A549 (cell line): ENCODE measurements at regions not wholly inside any gene's neighbourhood (a gene's known extent, or its start where the extent isn't known, plus 50 kb on each side); places are given as distances from the start of the nearest gene placed in this dataset.

ENCODE experiments used
- ATAC-seq, 2 experiments: fragments of 200-7000 bp in 1 of 2; fragments of >200 bp in 1 of 2; cut with Nextera tagmentation in 1 of 2; cut with Tn5 transposase in 1 of 2; 3 replicates each; pipeline versions ENCODE4 v1.8.0 to v1.9.1; 2018 to 2020; ENCODE audit warnings: mild to moderate bottlenecking in 1 of 2, moderate library complexity in 1 of 2
- CTCF ChIA-PET: fragments of 300-600 bp; sonication (Branson Sonifier 250); formaldehyde crosslinking; extraction: SDS; loops from one replicate; lab custom pipeline; 2021; ENCODE audit warnings: antibody characterized with exemption, inconsistent platforms; lab: Yijun Ruan, JAX
- POLR2A ChIA-PET: fragments of 350-600 bp; formaldehyde crosslinking; extraction: SDS; loops from one replicate; lab custom pipeline; 2021; ENCODE audit warnings: antibody characterized with exemption, inconsistent platforms; lab: Yijun Ruan, JAX
- DNase-seq, 2 experiments: peaks; one replicate each; pipeline versions ENCODE4 v3.0.0 to v3.0.0-alpha.2; 2011 to 2016; ENCODE audit warnings: low read depth in 1 of 2, low spot score in 1 of 2
- FAIRE-seq: peaks from 2 replicates; lab custom pipeline; 2011; peaks lifted over from hg19 to GRCh38; lab: Jason Lieb, UNC
- H3K27ac ChIP-seq, 2 experiments: fragments of >200 bp; sonication (Bioruptor Twin); formaldehyde crosslinking; 3 replicates each; pipeline ENCODE4 v1.5.1; 2016 to 2017
- H3K4me1 ChIP-seq: fragments of >200 bp; sonication (Bioruptor Twin); formaldehyde crosslinking; 3 replicates; pipeline ENCODE4 v1.6.1; 2016
- H3K4me2 ChIP-seq: fragments of >200 bp; sonication (Bioruptor Twin); formaldehyde crosslinking; 3 replicates; pipeline ENCODE4 v1.6.1; 2016
- H3K4me3 ChIP-seq: fragments of >200 bp; sonication (Bioruptor Twin); formaldehyde crosslinking; 3 replicates; pipeline ENCODE4 v1.5.1; 2016
- H3K9me3 ChIP-seq: fragments of >200 bp; sonication (Bioruptor Twin); formaldehyde crosslinking; 3 replicates; pipeline ENCODE4 v1.6.1; 2016
- ATOH8 ChIP-seq: fragments of 250-450 bp; sonication (Bioruptor Pico); IDR thresholded peaks from 2 replicates; pipeline ENCODE4 v1.5.0; 2020; ENCODE audit warnings: low read depth, mild to moderate bottlenecking, moderate library complexity
- CTCF ChIP-seq: fragments of >200 bp; sonication (Bioruptor Twin); formaldehyde crosslinking; IDR thresholded peaks from 3 replicates; pipeline ENCODE4 v1.5.1; 2016
- ESRRA ChIP-seq: fragments of 150-350 bp; IDR thresholded peaks from 2 replicates; pipeline ENCODE4 v1.6.1; 2014; ENCODE audit warnings: mild to moderate bottlenecking, low read length, borderline replicate concordance
- FOSL2 ChIP-seq, 2 experiments: fragments of 450-650 bp in 1 of 2; fragments of >200 bp in 1 of 2; sonication (Bioruptor Twin) in 1 of 2; formaldehyde crosslinking; IDR thresholded peaks; 2 replicates each; pipeline versions ENCODE4 v1.5.0 to v1.6.1; 2016 to 2020; ENCODE audit warnings: mild to moderate bottlenecking in 1 of 2, moderate library complexity in 1 of 2
- GATA3 ChIP-seq: IDR thresholded peaks from 2 replicates; pipeline ENCODE4 v1.6.1; 2012; ENCODE audit warnings: borderline replicate concordance
- HMGXB4 ChIP-seq: fragments of 250-450 bp; sonication (Bioruptor Pico); IDR thresholded peaks from 2 replicates; pipeline ENCODE4 v1.5.0; 2021; ENCODE audit warnings: mild to moderate bottlenecking, moderate library complexity, borderline replicate concordance
- HOXA7 ChIP-seq: fragments of 250-450 bp; sonication (Bioruptor Pico); IDR thresholded peaks from 2 replicates; pipeline ENCODE4 v1.5.0; 2020; ENCODE audit warnings: mild to moderate bottlenecking, moderate library complexity
- HOXB13 ChIP-seq: fragments of 250-450 bp; sonication (Bioruptor Pico); IDR thresholded peaks from 2 replicates; pipeline ENCODE4 v1.5.0; 2020; ENCODE audit warnings: low read depth, mild to moderate bottlenecking, moderate library complexity
- HOXB5 ChIP-seq: fragments of 250-450 bp; sonication (Bioruptor Pico); IDR thresholded peaks from 2 replicates; pipeline ENCODE4 v1.5.0; 2020; ENCODE audit warnings: mild to moderate bottlenecking, moderate library complexity
- JUN ChIP-seq, 2 experiments: fragments of >200 bp; sonication (Bioruptor Twin); formaldehyde crosslinking; IDR thresholded peaks; 2 replicates in 1 of 2; 3 replicates in 1 of 2; pipeline ENCODE4 v1.6.1; 2016 to 2017
- KDM1A ChIP-seq: fragments of 200-600 bp; sonication (generic); IDR thresholded peaks from 2 replicates; pipeline ENCODE4 v1.6.1; 2016; ENCODE audit warnings: low read depth, mild to moderate bottlenecking
- MAFK ChIP-seq: fragments of 450-650 bp; IDR thresholded peaks from 2 replicates; pipeline ENCODE4 v1.6.1; 2014; ENCODE audit not compliant: partially characterized antibody
- MYC ChIP-seq: IDR thresholded peaks from 2 replicates; pipeline ENCODE4 v1.6.1; 2012; ENCODE audit warnings: mild to moderate bottlenecking, inconsistent platforms, low read length, improper control_type of control experiment, borderline replicate concordance
- NR3C1 ChIP-seq: fragments of >200 bp; sonication (Bioruptor Twin); formaldehyde crosslinking; IDR thresholded peaks from 3 replicates; pipeline ENCODE4 v1.6.1; 2017
- PBX3 ChIP-seq: IDR thresholded peaks from 2 replicates; pipeline ENCODE4 v1.6.1; 2012
- POLR2A ChIP-seq: IDR thresholded peaks from 2 replicates; pipeline ENCODE4 v1.6.1; 2012; ENCODE audit warnings: mild to moderate bottlenecking, low read length
- POLR2AphosphoS2 ChIP-seq: conservative IDR thresholded peaks from 2 replicates; pipeline ENCODE4 v1.6.1; 2012; ENCODE audit warnings: low read length, improper control_type of control experiment, inconsistent platforms
- RAD21 ChIP-seq, 2 experiments: fragments of >200 bp in 1 of 2; sonication (Bioruptor Twin) in 1 of 2; formaldehyde crosslinking in 1 of 2; IDR thresholded peaks in 1 of 2; conservative IDR thresholded peaks in 1 of 2; 2 replicates in 1 of 2; 3 replicates in 1 of 2; pipeline ENCODE4 v1.6.1; 2012 to 2018; ENCODE audit warnings: inconsistent platforms in 1 of 2
- RFX5 ChIP-seq: fragments of 450-650 bp; IDR thresholded peaks from 2 replicates; pipeline ENCODE4 v1.7.1; 2014; ENCODE audit warnings: antibody characterized with exemption, mild to moderate bottlenecking, moderate library complexity
- RNF2 ChIP-seq: fragments of 200-600 bp; sonication (generic); IDR thresholded peaks from 2 replicates; pipeline ENCODE4 v1.6.1; 2016; ENCODE audit warnings: low read depth, mild to moderate bottlenecking, antibody characterized with exemption, moderate library complexity, borderline replicate concordance
- TFCP2L1 ChIP-seq: fragments of 250-450 bp; sonication (Bioruptor Pico); IDR thresholded peaks from 2 replicates; pipeline ENCODE4 v1.5.0; 2021; ENCODE audit warnings: mild to moderate bottlenecking
- ZC3H11A ChIP-seq: fragments of 450-650 bp; IDR thresholded peaks from 2 replicates; pipeline ENCODE4 v1.6.1; 2014; ENCODE audit warnings: antibody characterized with exemption, mild to moderate bottlenecking
- ZNF302 ChIP-seq: fragments of 250-450 bp; sonication (Bioruptor Pico); IDR thresholded peaks from 2 replicates; pipeline ENCODE4 v1.9.0; 2021; ENCODE audit warnings: inconsistent platforms, mild to moderate bottlenecking, moderate library complexity
- ZSCAN20 ChIP-seq: fragments of 250-450 bp; sonication (Bioruptor Pico); IDR thresholded peaks from 2 replicates; pipeline ENCODE4 v1.8.0; 2022; ENCODE audit warnings: mild to moderate bottlenecking, moderate library complexity
- WGBS: methylation state at CpG from one replicate; pipeline ENCODE4 v1.1.6; 2017; ENCODE audit errors: missing lambda C conversion rate; 5-methylcytosine and 5-hydroxymethylcytosine counted together
- TF ChIP-seq, protein P1 (sequence below): fragments of >200 bp; sonication (Bioruptor Twin); formaldehyde crosslinking; IDR thresholded peaks from 3 replicates; pipeline ENCODE4 v1.6.1; 2016
- TF ChIP-seq, protein P2 (sequence below): fragments of 150-350 bp; IDR thresholded peaks from 2 replicates; pipeline ENCODE4 v1.6.1; 2014; ENCODE audit warnings: low read depth, mild to moderate bottlenecking, low read length

GRCh38 chr3:110093812-110094401, 756.6 kb upstream of the DPPA4 start:
- CTCF ChIA-PET = no interaction called here
- no peak for DNase-seq
- H3K4me2 ChIP-seq = no peak overlapping the region
- no peaks in the 10 kb centered on the region for H3K4me1 ChIP-seq
- TF ChIP-seq ZNF302 = no peak
- no peak for TF ChIP-seq POLR2AphosphoS2
- no peak for TF ChIP-seq RAD21 (conservative IDR thresholded peaks at IDR 0.05 in 1 of 2, IDR thresholded peaks at IDR 0.05 in 1 of 2)
- TF ChIP-seq ZSCAN20 (CRISPR knock-in tag) = no peak
- no peak for TF ChIP-seq PBX3
- no peak for TF ChIP-seq RNF2
- TF ChIP-seq HOXB5 (CRISPR knock-in tag) = no peak
- H3K4me3 ChIP-seq = no peak overlapping the region
- FAIRE-seq = no peak
- ATAC-seq = no peak
- H3K27ac ChIP-seq = no peak overlapping the region
- POLR2A ChIA-PET = no interaction called here
- H3K9me3 ChIP-seq = peaks cover 4% of the 10 kb centered on the region; the same call in 1 of the 3 replicates

DNA sequence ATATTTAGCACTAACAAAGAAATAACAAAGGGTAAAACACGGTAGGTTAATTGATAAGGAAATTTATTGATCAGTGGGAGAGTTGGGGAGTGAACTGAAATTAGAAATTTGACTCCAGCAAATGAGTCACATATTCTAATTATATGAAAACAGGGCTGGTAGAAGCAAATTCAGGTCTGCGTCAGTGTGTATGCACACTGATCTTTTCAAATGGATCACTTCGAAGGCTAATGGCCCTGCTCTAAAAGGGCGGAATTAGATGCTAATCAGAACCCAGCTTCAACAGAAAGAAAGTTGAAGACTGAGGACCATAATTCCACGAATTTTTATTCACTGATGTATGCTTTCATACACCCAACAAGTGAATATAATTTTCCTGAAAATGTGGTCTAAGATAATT, 762.4 kb upstream of the DPPA4 start:
- H3K27ac ChIP-seq = no peak overlapping the region
- H3K4me2 ChIP-seq = no peak overlapping the region
- ChIA-PET CTCF (no interaction called here), POLR2A (no interaction called here)
- TF ChIP-seq FOSL2 (IDR thresholded peaks at IDR 0.05) = no peak
- TF ChIP-seq FOSL2 (CRISPR knock-in tag; IDR thresholded peaks at IDR 0.05) = no peak
- TF ChIP-seq ZSCAN20 (CRISPR knock-in tag) = no peak
- no peak for TF ChIP-seq ESRRA
- no peak for TF ChIP-seq KDM1A
- no peak for TF ChIP-seq RFX5
- TF ChIP-seq, protein P1, sequence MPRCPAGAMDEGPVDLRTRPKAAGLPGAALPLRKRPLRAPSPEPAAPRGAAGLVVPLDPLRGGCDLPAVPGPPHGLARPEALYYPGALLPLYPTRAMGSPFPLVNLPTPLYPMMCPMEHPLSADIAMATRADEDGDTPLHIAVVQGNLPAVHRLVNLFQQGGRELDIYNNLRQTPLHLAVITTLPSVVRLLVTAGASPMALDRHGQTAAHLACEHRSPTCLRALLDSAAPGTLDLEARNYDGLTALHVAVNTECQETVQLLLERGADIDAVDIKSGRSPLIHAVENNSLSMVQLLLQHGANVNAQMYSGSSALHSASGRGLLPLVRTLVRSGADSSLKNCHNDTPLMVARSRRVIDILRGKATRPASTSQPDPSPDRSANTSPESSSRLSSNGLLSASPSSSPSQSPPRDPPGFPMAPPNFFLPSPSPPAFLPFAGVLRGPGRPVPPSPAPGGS = no peak
- TF ChIP-seq HOXB13 (CRISPR knock-in tag) = no peak
- TF ChIP-seq CTCF = no peak
- no peak for TF ChIP-seq ATOH8
- DNase-seq (no peak), FAIRE-seq (no peak), ATAC-seq (no peak)
- H3K9me3 ChIP-seq = peaks cover 4% of the 10 kb centered on the region; the same call in 1 of the 3 replicates
- H3K4me3 ChIP-seq = no peak overlapping the region
- 71% methylated on average over 5 of the region's 5 CpGs for WGBS
- H3K4me1 ChIP-seq = no peaks in the 10 kb centered on the region

DNA sequence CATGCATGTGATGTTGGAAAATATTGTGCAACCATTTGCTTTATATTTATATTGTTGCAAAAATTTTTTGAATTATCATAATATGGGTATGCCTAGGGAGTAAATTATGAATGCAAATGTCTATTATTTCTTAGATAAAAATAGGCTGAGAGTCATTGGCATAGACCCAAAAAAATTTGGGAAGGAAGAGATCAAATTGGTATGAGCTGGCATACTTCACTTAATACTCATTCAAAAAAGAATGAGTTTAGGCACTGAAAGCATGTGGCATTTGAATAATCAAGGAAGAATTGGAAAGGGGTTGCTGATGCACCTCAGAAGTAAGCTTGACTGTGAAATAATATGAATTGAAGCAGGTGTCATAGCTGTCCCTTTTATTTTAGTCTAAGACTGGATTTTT, 764.0 kb upstream of the DPPA4 start:
- POLR2A ChIA-PET = no interaction called here
- no peak overlapping the region for H3K27ac ChIP-seq
- FAIRE-seq (no peak), ATAC-seq (no peak), DNase-seq (no peak)
- CTCF ChIA-PET = no interaction called here
- peaks cover 4% of the 10 kb centered on the region; the same call in 1 of the 3 replicates for H3K9me3 ChIP-seq
- no peak overlapping the region for H3K4me2 ChIP-seq
- TF ChIP-seq HMGXB4 (CRISPR knock-in tag) (no peak), MAFK (no peak), HOXA7 (CRISPR knock-in tag) (no peak), MYC (no peak), TFCP2L1 (CRISPR knock-in tag) (no peak), ESRRA (no peak), JUN (IDR thresholded peaks at IDR 0.05) (no peak), ZC3H11A (no peak), HOXB13 (CRISPR knock-in tag) (no peak), NR3C1 (no peak), GATA3 (no peak), POLR2A (no peak)
- TF ChIP-seq, protein P2, sequence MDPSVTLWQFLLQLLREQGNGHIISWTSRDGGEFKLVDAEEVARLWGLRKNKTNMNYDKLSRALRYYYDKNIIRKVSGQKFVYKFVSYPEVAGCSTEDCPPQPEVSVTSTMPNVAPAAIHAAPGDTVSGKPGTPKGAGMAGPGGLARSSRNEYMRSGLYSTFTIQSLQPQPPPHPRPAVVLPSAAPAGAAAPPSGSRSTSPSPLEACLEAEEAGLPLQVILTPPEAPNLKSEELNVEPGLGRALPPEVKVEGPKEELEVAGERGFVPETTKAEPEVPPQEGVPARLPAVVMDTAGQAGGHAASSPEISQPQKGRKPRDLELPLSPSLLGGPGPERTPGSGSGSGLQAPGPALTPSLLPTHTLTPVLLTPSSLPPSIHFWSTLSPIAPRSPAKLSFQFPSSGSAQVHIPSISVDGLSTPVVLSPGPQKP = no peak
- H3K4me1 ChIP-seq = no peaks in the 10 kb centered on the region
- no peak overlapping the region for H3K4me3 ChIP-seq
